BJ (cell line): ENCODE measurements at regions not wholly inside any gene's neighbourhood (a gene's known extent, or its start where the extent isn't known, plus 50 kb on each side); places are given as distances from the start of the nearest gene placed in this dataset.

Experiments used
- CTCF ChIA-PET: fragments of 350-600 bp; formaldehyde crosslinking; extraction: SDS; loops from one replicate; lab custom pipeline; 2021; ENCODE audit warnings: antibody characterized with exemption, inconsistent platforms; lab: Yijun Ruan, JAX
- POLR2A ChIA-PET: fragments of 300-600 bp; sonication (Branson Sonifier 250); formaldehyde crosslinking; extraction: SDS; loops from one replicate; lab custom pipeline; 2021; ENCODE audit warnings: antibody characterized with exemption; lab: Charles Lee
- DNase-seq: peaks from one replicate; pipeline ENCODE4 v3.0.0-alpha.2; 2011; ENCODE audit warnings: low read depth
- H3K27me3 ChIP-seq: 2 replicates; pipeline ENCODE4 v1.6.0; 2011; ENCODE audit warnings: low read length; ENCODE audit not compliant: control insufficient read depth, insufficient read depth
- H3K36me3 ChIP-seq: 2 replicates; pipeline ENCODE4 v1.5.1; 2011; ENCODE audit warnings: low read length; ENCODE audit not compliant: control insufficient read depth, insufficient read depth
- H3K4me3 ChIP-seq: 2 replicates; pipeline ENCODE4 v1.5.1; 2011; ENCODE audit warnings: low read depth, mild to moderate bottlenecking, control low read depth, low read length
- TF ChIP-seq, protein P1 (sequence below): IDR thresholded peaks from 2 replicates; pipeline ENCODE4 v1.5.1; 2011; ENCODE audit warnings: low read depth, mild to moderate bottlenecking, control low read depth, inconsistent platforms, low read length, moderate library complexity; ENCODE audit not compliant: insufficient read depth

DNA sequence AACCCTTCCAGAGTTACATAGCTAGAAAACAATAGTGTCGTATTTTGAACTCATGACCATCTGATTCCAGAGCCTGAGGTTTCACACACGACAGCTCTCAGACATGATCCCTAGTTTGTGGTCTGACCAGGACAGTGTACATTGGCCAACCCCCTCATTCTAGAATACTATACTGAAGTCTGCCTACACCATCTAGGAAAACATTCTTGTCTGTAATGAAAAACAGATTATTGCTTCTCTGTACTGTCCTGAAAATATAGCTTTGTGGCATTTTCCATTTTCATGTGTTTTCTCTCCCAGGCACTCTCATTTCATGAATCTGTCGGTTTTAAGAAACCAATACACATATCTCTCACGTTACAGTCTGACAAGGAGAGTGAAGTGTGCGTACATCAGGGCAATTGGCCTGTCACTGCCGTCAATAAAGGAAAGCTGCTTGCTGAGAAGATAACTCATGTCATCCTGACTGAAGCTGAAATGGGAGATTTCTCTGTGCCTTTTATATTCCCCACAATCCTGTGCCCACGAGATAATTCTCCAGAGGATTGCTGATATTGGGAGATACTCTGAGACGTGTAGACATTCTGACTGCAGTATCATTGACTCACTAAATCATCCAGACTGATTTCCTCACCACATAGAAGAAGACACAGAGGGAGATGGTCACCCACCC lies 585.6 kb downstream of the PLPP3 start:
- ChIA-PET POLR2A (no interaction called here), CTCF (interaction anchor here (0.6 to 1.1 kb wide), 3 partner anchors 9 to 636 kb away, joined by 3 read pairs; no protein-coding TSS in a partner anchor)
- no peak overlapping the region for H3K4me3 ChIP-seq
- no peak for DNase-seq
- TF ChIP-seq, protein P1, sequence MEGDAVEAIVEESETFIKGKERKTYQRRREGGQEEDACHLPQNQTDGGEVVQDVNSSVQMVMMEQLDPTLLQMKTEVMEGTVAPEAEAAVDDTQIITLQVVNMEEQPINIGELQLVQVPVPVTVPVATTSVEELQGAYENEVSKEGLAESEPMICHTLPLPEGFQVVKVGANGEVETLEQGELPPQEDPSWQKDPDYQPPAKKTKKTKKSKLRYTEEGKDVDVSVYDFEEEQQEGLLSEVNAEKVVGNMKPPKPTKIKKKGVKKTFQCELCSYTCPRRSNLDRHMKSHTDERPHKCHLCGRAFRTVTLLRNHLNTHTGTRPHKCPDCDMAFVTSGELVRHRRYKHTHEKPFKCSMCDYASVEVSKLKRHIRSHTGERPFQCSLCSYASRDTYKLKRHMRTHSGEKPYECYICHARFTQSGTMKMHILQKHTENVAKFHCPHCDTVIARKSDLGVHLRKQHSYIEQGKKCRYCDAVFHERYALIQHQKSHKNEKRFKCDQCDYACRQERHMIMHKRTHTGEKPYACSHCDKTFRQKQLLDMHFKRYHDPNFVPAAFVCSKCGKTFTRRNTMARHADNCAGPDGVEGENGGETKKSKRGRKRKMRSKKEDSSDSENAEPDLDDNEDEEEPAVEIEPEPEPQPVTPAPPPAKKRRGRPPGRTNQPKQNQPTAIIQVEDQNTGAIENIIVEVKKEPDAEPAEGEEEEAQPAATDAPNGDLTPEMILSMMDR, result no peak
- no peaks in the 10 kb centered on the region for H3K36me3 ChIP-seq
- no peaks in the 10 kb centered on the region for H3K27me3 ChIP-seq

DNA sequence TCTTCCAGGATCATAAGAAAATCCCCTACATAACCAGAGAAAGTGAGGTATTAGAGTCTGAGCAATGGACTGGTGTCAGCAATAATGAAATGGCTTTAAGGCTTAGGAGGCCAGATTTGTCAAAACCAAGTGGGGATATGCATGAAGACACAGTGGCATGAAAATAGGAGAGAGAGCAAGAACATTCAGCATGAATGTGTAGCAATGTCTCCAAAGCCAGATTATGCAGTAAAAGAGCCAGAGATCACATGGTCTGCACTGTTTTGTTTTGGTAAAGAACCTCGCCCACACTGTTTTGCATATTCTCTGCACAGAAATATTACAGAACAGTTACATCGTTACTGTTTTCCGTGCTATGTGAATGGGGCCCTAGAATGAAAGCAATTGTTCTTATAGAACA lies 589.4 kb downstream of the PLPP3 start:
- TF ChIP-seq, protein P1, result no peak
- ChIA-PET CTCF (no interaction called here), POLR2A (no interaction called here)
- H3K36me3 ChIP-seq, result no peaks in the 10 kb centered on the region
- no peaks in the 10 kb centered on the region for H3K27me3 ChIP-seq
- H3K4me3 ChIP-seq, result no peak overlapping the region
- DNase-seq, result no peak

DNA sequence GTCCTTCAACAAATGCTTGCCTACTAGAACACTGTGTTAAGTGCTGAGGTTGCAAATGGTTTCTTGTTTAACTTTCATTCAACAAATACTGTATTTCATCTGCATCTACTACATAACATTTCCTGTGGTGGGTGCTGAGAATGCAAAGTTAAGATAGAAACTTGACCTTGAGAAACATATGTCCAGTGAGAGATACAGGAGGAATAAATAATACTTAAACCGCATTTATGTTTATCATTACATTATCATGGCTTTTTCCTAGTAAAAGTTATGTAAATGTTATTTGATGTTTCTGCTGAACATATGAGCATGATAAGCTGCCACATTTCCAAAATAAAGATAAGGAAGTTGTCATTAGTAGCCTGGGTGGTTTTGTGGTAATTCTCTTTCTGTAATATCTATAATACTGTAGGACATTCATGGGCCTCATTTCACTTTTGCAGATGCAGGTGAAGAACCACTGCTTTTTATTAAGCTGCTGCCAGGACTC lies 590.4 kb downstream of the PLPP3 start:
- POLR2A ChIA-PET, result no interaction called here
- CTCF ChIA-PET, result interaction anchor here (0.8 kb wide), 1 partner anchor 17 kb away, joined by 3 read pairs; no protein-coding TSS in a partner anchor
- DNase-seq, result no peak
- TF ChIP-seq, protein P1, result no peak
- Histone ChIP-seq H3K27me3 (no peaks in the 10 kb centered on the region), H3K4me3 (no peak overlapping the region), H3K36me3 (no peaks in the 10 kb centered on the region)

DNA sequence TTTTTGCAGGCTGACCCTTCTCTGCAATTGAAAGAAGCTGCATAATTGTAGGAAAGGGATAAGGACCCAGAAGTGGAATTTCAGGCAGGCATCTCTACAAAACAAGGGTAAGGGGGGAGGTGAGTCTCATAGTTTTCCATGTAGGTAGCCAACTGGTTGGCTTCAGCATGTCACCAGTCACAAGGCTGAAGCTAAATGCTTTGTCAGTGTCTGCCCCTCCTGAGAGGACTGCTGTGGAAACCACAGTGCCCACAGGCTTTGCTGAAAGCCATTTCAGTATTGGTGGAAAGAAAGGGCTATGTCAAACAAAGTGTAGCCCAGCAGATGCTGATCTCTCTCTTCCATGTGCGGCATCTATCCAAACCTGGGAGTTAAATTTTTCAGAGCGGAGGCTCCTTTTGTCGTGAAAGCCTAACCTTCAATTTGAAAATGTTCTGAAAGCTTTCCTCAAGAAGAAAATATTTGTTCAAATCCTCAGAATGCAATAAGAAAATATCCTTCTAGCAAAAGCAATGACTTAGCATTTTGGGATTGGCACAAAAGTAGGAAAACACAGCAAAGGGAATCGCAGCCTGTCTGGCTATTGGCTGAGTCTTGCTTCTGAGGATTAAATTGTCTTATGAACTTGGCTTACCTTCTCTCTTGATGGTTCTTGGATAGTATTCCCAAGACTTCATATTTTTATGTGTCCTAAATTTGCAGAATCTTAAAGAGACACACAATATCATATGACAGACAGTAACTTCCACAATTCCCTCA lies 591.7 kb downstream of the PLPP3 start:
- Histone ChIP-seq H3K36me3 (no peaks in the 10 kb centered on the region), H3K4me3 (no peak overlapping the region), H3K27me3 (no peaks in the 10 kb centered on the region)
- TF ChIP-seq, protein P1, result no peak
- POLR2A ChIA-PET, result no interaction called here
- CTCF ChIA-PET, result no interaction called here
- no peak for DNase-seq

DNA sequence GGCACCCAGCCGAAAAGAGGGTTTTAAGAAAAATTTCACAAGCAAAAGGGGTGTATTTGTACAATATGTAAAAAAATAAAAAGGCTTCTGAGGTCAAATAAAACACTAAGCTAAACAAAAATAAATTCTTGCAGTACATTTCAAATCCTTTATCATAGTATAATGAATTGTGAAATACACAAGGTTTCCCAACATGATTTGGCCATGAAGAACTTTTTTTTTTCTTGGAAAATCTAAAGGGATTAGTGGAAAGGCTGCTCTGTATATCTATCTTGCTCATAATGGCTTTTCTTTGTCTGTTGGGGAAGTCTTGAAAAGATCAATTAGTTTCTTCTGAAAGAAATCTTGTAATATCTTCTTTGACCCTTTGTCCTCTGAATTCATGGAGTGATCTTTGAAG lies 593.4 kb downstream of the PLPP3 start:
- Histone ChIP-seq H3K36me3 (no peaks in the 10 kb centered on the region), H3K27me3 (no peaks in the 10 kb centered on the region), H3K4me3 (no peak overlapping the region)
- TF ChIP-seq, protein P1, result no peak
- POLR2A ChIA-PET, result no interaction called here
- no peak for DNase-seq
- CTCF ChIA-PET, result interaction anchor here (0.6 kb wide), 1 partner anchor 47 kb away, joined by 3 read pairs; no protein-coding TSS in a partner anchor
